GM19324 (cell line): ENCODE measurements at regions not wholly inside any gene's neighbourhood (a gene's known extent, or its start where the extent isn't known, plus 50 kb on each side); places are given as distances from the start of the nearest gene placed in this dataset.

Experiments
- ATAC-seq: cut with Tn5 transposase; IDR thresholded peaks from one replicate; pipeline ENCODE4 v1.9.1; 2021; ENCODE audit warnings: mild to moderate bottlenecking, moderate library complexity; ENCODE audit not compliant: unreplicated experiment, low FRiP score

DNA sequence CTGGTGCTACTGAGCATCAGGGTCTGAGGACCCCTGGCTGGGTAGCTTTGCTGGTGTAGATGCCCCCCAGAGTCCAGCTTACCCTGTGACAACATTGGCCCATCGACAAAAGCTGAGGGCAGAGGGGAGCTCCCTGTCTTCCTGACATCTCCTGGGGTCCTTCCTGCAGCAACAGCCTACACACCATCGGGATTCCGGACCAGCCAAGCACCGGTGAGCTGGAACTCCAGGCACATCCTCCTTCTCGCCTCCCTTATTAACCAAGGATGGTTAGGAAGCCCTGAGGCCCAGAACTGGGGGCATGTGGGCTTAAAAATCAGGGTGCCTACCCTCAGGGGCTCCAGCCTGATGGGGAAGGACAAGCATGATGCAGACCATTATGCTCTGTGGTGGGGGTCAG, 658.0 kb downstream of the PTPRU start:
- no peak for ATAC-seq

DNA sequence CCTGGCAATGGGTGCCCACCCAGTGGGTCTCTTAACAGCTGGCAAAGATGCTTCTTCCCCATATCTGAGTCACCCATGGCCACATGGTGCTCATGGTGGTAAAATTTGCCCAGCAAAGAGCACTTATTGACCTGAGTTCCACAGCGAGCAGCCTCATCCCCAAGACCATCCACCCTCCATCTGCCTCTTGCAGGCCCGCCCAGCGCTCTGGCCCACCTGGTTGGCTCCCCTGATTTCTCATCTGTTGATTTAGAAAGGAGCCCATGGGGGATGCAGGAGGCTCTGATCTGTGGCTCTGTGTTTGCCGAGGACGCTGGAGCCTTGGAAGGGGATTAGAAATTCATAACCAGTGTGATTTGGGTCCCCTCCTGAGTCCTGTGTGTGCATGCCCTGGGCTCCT, 657.5 kb downstream of the PTPRU start:
- ATAC-seq = no peak

DNA sequence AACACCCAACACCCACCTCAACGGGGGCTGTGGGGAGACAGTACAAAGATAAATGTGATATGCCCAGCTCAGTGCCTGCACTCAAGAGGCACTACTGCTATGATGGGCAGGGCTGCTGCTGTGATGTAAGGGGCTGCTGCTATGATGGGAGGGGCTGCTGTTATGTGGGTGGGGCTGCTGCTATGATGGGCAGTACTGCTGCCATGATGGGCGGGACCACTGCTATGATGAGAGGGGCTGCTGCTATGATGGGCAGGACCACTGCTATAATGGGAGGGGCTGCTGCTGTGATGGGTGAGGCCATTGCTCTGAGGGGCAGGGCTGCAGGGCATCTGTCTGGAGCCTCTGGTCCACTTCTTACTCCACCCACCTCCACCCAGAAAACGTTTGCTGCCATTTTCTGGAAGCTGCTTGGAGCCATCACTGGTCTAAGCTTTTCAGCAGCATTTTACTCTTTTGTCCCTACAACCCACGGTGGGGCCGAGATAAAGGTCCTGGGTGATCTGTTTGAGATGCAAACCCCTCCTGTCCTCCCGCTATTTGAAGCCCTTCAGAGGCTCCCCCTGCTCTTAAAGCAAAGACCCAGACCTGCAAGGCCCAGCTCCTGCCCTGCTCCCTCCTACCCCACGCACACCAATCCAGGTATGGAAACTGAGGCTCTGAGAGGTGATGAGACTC, 656.9 kb downstream of the PTPRU start:
- ATAC-seq = no peak

DNA sequence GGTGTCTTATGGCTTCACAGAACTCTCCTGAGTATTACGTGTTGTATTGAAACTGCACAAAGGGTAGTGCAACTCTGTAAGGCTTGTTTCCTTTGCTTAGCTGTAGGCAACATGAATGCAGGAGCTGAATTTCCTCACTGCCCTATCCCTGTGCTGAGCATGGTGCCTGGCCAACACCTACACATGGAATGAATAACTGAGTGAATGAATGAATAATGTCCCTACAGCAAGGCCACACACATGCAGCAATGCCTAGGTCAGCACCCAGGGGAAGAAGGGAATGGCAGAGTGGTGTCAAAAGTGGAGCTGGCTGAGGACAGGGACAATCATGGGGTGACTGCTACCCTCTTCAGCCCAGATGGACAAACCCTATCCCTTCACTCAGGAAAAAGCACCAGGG, 655.9 kb downstream of the PTPRU start:
- no peak for ATAC-seq

DNA sequence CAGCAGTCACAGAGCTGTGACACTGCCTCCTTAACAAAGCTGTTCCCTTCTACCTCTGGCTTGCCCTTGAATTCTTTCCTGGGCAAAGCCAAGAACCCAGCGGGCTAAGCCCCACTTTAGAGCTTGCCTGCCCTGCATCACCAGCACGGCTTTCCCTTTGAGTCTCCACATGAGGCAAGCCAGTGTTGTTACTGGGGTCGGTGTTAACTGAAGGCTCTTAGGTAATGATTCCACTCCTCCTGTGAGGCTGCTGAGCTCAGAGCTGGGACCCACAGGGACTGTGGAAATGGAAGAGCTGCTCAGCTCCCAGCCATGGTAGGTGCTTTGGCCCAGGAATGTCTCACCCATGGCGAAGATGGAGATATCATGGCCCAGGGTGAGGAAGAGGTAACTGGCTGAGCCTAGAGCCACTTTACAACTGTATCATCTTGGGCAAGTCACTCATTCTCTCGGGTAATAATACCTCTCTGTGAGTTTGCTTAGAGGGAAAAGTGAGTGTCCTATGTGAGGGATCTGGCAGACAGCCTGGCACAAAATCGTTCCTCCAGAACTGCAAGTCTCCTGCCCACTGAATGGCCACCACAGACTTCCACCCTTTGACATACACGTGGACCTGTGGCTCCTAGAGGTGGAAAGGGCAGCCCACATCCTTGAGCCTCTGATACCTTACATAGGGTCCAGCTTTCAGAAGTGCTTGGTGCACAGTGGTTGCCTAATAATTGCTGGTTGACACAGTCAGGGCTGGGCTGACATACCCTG, 654.1 kb downstream of the PTPRU start:
- ATAC-seq = no peak

DNA sequence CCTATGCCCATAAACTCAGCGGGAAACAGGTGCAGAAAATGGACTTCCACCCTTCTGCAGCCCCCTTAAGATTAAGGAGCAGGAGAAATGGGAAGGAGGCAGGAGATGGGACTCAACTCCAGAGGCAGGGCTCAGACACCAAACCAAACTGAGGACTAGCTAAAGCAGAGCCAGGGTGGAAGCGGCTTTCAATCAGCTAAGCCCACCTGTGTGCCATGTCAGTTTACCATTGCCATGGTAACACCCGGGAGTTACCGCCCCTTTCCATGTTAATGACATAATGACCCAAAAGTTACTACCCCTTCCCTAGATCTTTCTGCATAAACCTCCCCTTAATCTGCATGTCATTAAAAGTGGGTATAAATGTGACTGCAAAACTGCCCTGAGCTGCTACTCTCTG, 653.5 kb downstream of the PTPRU start:
- no peak for ATAC-seq

DNA sequence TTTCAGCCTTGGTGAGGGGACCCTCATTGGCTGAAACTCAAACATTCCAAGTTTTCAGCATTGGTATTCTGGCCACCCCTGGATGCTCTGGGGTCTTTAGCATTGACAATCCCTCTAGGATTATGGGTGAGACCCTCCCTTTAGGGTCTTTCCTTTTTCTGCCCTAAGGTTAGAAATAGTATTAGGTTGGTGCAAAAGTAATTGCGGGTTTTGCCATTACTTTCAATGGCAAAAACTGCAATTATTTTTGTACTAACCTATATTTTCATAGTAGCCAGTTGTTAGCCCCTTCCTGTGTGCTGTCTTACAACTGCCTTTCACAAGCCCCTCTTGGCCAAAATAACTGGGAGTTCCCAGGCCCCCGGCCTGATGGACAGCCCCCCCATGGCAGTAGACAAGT, 648.4 kb downstream of the PTPRU start:
- no peak for ATAC-seq

DNA sequence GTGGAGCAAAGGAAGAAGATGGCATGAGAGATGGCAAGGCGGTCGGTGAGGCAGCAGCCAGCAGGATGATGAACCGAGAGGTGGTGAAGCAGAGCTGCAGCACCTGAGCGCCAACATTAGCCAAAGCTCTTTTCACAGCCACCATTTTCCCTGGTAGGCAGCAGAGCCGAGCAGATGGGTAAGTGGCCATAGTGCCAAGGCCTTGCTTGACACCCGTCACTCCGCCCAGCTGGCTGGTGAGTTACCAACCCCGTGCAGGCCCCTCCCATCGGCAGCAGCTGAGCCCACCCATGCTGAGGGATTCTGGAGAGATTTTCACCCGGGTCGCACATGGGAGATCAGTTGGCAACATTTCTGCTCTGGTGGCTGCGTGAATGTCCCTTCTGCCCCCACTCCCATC, 647.7 kb downstream of the PTPRU start:
- no peak for ATAC-seq

DNA sequence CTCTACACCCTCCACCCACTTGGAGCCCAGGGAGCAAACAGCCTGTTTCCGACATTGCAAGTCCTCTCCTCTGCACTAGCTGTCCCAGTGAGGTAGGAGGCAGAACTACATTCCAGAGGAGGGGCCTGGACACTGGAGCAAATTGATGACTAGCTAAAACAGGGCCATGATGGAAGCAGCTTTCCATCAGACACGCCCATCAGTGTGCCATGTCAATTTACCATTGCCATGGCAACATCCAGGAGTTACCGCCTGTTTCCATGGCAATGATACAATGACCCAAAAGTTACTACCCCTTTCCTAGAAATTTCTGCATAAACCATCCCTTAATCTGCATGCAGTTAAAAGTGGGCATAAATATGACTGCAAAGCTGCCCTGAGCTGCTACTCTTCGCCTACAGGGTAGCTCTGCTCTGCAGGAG, 647.1 kb downstream of the PTPRU start:
- no peak for ATAC-seq

DNA sequence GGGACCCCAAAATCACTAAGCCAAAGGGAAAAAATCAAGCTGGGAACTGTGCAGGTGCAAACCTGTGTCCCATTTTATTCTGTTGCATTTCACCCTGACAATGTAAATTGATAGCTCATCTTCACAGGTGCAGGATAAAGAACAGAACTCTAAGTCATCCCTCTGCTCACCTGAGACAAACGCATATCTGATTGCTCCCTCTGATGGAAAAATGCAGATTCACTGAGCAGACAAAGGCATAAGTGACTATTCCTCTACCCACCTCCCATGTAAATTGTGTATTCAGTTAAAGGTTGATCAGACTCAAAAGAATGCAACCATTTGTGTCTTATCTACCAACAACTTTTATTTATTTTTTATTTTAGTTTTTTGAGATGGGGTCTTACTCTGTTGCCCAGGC, 644.2 kb downstream of the PTPRU start:
- ATAC-seq = no peak

DNA sequence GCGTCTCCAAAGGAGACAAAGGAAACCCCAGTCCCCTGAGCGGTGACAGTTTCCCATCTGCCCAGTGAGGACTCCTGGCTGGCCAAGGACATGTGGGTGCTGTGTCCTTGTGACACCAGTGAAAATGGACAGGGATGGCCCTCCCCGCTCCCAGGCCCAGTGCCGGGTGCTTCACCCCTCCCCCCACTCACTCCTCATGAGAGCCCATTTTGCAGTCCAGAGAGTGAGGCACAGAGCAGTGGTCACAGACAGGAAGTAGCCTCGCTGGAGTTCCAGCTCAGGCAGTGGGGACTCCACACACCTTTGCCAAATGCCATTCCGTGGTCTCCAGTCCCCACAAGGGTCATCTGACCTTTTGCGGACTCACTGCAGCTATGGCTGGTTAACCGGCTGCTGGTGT, 642.9 kb downstream of the PTPRU start:
- no peak for ATAC-seq

DNA sequence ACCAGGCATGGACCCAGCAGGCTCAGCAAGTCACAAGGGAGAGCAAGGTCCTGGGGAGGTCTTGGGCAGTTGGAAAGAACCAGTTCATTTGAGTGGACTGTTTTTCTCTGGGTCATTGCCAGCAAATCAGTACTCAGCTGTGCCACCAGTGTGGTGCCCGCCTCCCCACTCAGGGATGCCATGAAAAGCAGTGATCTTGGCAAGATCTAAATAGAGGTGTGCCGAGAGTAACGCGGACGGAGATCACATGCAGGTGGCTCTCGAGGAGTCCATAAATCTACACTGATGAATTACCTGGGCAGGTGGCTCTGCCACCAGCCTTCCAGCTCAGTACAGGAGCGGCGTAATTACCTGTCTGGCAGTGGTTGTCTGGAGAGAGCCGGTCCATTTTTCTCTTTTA, 642.2 kb downstream of the PTPRU start:
- ATAC-seq = no peak

DNA sequence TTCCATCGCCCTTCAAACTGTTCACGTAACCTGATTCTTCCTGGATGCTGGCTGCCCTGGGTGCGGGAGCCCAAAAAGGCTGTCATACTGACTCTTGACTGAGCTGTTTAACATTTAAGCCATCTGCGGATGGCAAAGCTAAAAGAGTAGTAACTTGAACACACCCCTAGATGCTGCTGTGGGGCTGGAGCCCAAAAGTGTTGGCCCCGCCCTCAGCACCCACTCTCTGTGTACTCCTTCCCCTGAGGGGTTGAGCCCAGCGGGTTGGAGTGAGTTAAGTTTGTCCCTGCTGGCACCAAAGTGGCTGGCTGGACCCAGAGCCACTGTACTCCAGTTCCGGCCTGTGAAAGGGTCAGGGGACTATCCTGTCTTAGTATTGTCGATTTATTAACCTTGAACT, 640.6 kb downstream of the PTPRU start:
- no peak for ATAC-seq

DNA sequence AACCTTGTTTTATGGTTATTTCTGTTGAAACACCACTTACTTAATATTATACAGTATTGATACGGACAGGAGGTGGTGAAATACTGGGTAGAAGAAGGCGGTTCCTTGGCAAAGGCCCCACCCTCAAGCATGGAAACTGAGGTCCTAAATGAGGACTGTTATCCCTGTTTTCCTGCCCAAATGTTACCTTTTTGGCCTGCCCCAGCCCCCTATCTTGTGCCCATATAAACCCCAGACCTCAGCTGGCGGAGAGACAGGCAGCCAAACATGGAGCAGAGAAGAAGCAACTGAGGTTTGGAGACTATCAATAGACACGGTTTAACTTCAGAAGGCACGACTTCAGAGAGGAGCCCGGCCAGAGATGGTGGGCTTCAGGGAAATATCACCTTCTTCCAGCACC, 640.1 kb downstream of the PTPRU start:
- no peak for ATAC-seq

DNA sequence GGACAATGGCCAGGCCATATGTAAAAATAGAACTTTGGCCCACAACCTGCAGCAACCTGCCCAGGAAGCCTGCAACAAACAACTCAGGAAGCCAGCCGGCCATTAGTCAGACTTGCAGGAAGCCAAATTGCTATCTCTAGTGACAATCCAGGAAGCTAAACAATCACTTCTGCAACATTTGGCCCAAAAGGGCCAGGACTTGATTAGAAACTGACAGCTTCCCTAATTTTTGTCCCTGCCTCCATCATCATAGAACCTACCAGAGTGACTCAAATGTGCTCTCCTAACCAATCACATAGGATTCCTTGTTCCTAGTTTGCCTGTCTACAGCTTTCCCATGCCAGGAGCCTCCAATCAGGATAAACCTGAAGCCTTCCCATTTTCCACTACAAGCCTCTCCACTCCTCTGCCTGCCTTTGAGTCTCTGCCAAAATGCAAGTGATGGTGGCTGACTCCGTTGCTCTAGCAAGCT, 639.3 kb downstream of the PTPRU start:
- no peak for ATAC-seq

DNA sequence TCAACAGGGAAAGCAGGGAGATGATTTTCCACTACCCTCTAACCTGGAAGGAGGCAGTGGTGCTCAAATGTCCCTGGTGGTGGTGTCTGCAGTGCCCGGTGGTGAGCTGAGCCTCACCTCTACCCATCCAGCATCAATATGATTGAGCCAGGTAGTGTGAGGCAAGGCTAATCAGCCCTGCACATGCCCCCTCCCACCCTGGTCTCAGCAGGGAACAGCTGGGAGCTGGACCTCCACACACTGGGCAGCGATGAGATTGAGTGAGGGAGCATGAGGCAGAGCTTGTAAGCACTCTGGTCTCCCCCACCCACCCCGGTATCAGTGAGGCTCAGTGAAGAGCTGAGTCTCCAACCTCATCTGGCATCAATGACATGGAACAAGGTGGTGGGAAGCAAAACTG, 634.3 kb downstream of the PTPRU start:
- ATAC-seq = no peak

DNA sequence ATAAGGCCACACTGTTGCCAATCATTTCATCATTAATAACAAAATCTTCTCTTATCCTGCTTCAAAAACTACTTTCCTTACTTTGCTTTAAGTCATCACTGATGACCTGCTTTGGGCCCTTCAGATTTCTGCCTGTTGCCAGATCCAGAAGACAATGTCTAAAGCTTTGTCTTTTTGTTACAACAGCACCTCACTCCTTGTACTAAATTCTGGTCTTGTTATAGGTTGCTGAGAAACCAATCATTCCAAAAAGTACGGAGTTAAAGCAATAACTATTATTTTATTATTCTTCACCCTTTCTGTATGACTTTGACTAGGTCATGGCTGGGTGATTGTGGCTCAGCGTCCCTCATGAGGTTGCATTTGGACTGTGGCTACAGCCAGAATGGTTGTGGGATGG, 633.5 kb downstream of the PTPRU start:
- ATAC-seq = no peak

DNA sequence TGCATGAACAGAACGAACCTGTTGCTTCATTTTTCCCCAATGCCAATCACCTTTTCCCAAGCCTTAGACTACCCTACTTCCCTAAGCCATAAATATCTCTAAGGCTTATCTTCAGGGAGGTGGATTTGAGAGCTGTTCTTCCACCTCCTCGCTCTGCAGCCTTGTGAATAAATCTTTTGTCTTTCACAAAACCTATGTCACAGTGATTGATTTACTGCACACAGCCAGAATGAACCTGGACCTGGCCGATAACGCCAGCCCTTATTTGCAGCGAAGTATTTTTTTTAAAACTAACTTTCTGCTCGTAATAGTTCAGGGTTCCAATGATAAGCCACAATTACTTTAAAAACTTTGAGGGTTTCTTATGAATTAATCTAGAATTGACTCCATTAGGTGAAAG, 632.6 kb downstream of the PTPRU start:
- ATAC-seq = no peak

DNA sequence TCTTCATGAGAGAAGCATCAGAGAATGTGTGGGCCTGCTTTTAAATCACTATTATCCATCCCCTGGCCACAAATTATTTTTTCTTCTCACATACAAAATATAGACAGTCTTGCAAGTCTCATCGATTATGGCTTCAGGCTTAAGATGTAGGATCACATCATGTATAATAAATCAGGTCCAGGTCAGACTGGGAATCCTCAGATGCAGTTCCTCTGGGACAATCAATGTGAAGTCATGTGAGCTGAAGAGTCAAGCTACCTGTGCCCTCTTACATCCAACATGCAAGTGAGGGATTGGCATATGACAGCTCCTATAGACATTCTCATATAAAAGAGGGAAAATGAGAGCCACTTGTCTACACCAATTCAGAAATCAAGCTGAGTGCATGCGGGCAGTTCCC, 631.8 kb downstream of the PTPRU start:
- no peak for ATAC-seq

DNA sequence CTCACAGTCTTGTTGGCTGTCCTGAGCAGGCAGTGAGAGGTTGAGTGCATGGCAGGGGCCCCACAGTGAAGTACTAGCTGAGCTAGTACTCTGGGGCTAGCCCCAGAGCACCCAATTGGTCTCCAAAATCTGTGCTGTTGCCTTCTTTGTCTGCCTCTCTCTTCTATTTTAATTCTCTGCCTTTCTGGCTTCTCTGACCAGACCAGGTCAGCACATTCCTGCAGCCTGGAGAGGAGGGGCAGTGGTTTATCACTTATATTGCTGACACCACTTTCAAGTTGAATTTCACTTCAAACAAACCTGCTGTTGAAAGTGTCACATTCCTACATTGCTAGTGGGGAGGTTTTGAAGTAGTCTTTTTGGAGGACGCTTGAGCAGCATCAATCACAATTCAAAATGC, 628.7 kb downstream of the PTPRU start:
- no peak for ATAC-seq

DNA sequence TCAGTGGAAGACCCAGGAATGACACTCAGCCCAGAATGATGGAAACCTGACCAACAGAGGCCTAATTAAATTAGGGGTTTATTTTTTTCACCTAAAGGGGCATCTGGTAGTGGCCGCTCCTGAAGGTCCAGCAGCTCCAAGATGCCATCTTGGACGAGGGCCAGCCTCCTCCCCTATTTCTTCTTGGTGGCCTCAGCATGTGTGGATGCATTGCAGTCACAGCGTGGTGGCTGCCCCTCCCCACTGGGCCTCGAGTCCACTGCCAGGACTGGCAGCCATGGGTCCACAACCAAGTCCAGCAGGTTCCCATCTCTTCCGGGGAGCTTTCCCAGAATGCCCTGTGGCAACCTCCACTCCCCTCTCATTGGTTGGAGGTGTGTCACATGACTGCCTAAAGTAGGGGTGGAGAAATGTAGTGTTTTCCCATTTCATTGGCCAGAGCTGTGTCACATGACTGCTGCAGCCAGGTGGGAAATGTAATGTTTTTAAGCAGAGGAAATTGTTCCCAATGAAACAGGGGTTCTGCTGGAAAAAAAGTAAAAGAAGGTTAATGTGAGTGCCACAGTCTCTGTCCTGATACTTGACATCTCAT, 628.2 kb downstream of the PTPRU start:
- no peak for ATAC-seq

DNA sequence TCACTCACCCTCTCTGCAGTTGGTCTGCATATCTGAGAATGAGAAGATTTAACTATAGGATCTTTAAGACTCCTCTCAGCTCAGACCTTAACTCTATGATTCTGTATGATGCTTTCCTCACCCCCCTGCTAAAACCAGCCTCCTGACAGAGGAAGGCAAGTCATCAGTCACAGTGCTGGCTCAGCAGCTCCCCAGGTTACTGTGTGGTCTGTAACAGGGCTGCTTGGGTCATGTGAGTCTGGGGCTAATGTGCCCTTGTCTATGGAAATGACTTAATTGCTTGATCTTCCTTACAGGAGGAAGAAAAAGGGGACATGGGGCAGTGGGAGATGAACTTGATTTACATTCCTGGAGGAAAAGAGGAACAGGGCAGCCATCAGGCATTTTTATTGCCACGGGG, 625.6 kb downstream of the PTPRU start:
- no peak for ATAC-seq
